Endothelial cell of umbilical vein (primary cell): ENCODE measurements at regions not wholly inside any gene's neighbourhood (a gene's known extent, or its start where the extent isn't known, plus 50 kb on each side); places are given as distances from the start of the nearest gene placed in this dataset.

Experiments
- BruUV-seq: library from RNA; stranded (reverse); fragments of 400-500 nt; replicated peaks from 2 replicates; lab custom pipeline; 2021; lab: Mats Ljungman, UMichigan
- CTCF ChIA-PET: fragments of 300-600, 350-600 bp; sonication (Branson Sonifier 250); formaldehyde crosslinking; loops from one replicate; lab custom pipeline; 2021; ENCODE audit warnings: antibody characterized with exemption, inconsistent platforms; lab: Charles Lee
- POLR2A ChIA-PET: fragments of 300-600, 350-600 bp; sonication (Branson Sonifier 250); formaldehyde crosslinking; loops from one replicate; lab custom pipeline; 2021; ENCODE audit warnings: antibody characterized with exemption, inconsistent platforms; lab: Charles Lee
- DNase-seq: peaks from one replicate; pipeline ENCODE4 v3.0.0-alpha.2; 2011; ENCODE audit warnings: low read depth, low spot score
- FAIRE-seq: peaks from 2 replicates; lab custom pipeline; 2011; peaks lifted over from hg19 to GRCh38; lab: Jason Lieb, UNC
- H2AFZ ChIP-seq: 2 replicates; pipeline ENCODE4 v1.6.0; 2012; ENCODE audit warnings: low read depth, low read length, control low read depth, inconsistent platforms
- H3K27ac ChIP-seq: 2 replicates; pipeline ENCODE4 v1.5.1; 2011; ENCODE audit warnings: low read depth, mild to moderate bottlenecking, control low read depth, low read length, moderate library complexity; ENCODE audit not compliant: insufficient read depth
- H3K27me3 ChIP-seq, 2 experiments: 2 replicates each; pipeline versions ENCODE4 v1.6.0 to v1.6.1; 2011; ENCODE audit warnings: low read length in 2 of 2, mixed read lengths in 1 of 2; ENCODE audit not compliant: control insufficient read depth in 2 of 2, insufficient read depth in 2 of 2
- H3K36me3 ChIP-seq, 2 experiments: 2 replicates in 1 of 2; 3 replicates in 1 of 2; pipeline ENCODE4 v1.5.1; 2011; ENCODE audit warnings: low read length in 2 of 2, mild to moderate bottlenecking in 1 of 2, moderate library complexity in 1 of 2; ENCODE audit not compliant: control insufficient read depth in 2 of 2, insufficient read depth in 2 of 2; ENCODE audit errors: extremely low read depth in 1 of 2
- H3K4me1 ChIP-seq: 3 replicates; pipeline ENCODE4 v1.5.1; 2011; ENCODE audit warnings: mild to moderate bottlenecking, low read length; ENCODE audit not compliant: control insufficient read depth, insufficient read depth; ENCODE audit errors: extremely low read depth
- H3K4me2 ChIP-seq: 2 replicates; pipeline ENCODE4 v1.6.1; 2011; ENCODE audit warnings: low read length, control low read depth, mixed read lengths; ENCODE audit not compliant: insufficient read depth
- H3K4me3 ChIP-seq, 3 experiments: fragments of 200-600 bp in 1 of 3; sonication (generic), shearing (Covaris generic) in 1 of 3; replicated peaks in 1 of 3; 2 replicates each; pipeline ENCODE4 v1.5.1; 2011 to 2016; ENCODE audit warnings: control low read depth in 3 of 3, low read length in 3 of 3, mild to moderate bottlenecking in 2 of 3, inconsistent platforms in 1 of 3, low read depth in 1 of 3, moderate library complexity in 1 of 3; ENCODE audit not compliant: insufficient read depth in 1 of 3
- H3K79me2 ChIP-seq: 2 replicates; pipeline ENCODE4 v1.6.0; 2012; ENCODE audit warnings: low read length, inconsistent platforms; ENCODE audit not compliant: control insufficient read depth, insufficient read depth
- H3K9ac ChIP-seq: replicated peaks from 2 replicates; pipeline ENCODE3; 2011; ENCODE audit warnings: low read length, control low read depth; ENCODE audit not compliant: insufficient read depth; ENCODE audit errors: extremely low read depth
- H3K9me1 ChIP-seq: replicated peaks from 3 replicates; pipeline ENCODE4 v1.6.0; 2011; ENCODE audit warnings: mild to moderate bottlenecking, low read length; ENCODE audit not compliant: control insufficient read depth, insufficient read depth; ENCODE audit errors: extremely low read depth
- H3K9me3 ChIP-seq: replicated peaks from 2 replicates; pipeline ENCODE4 v1.5.1; 2012; ENCODE audit warnings: low read length, inconsistent platforms; ENCODE audit not compliant: control insufficient read depth, insufficient read depth
- H4K20me1 ChIP-seq: replicated peaks from 2 replicates; pipeline ENCODE3; 2011; ENCODE audit warnings: mild to moderate bottlenecking, low read length; ENCODE audit not compliant: control insufficient read depth, insufficient read depth; ENCODE audit errors: extremely low read depth
- EZH2 ChIP-seq: IDR thresholded peaks from 2 replicates; pipeline ENCODE4 v1.6.1; 2012; ENCODE audit warnings: borderline replicate concordance, low read depth, mild to moderate bottlenecking, moderate library complexity, low read length, inconsistent platforms; ENCODE audit not compliant: severe bottlenecking
- FOS ChIP-seq: IDR thresholded peaks from 2 replicates; pipeline ENCODE4 v1.6.1; 2011; ENCODE audit warnings: mild to moderate bottlenecking, low read length, moderate library complexity, borderline replicate concordance; ENCODE audit not compliant: insufficient read depth
- GATA2 ChIP-seq: IDR thresholded peaks from 2 replicates; pipeline ENCODE4 v1.7.0; 2011; ENCODE audit warnings: low read depth, mild to moderate bottlenecking, moderate library complexity, mixed read lengths, low read length; ENCODE audit not compliant: insufficient read length, insufficient read depth
- JUN ChIP-seq: IDR thresholded peaks from 2 replicates; pipeline ENCODE4 v1.6.1; 2011; ENCODE audit warnings: borderline replicate concordance, low read depth; ENCODE audit not compliant: insufficient read length, insufficient read depth
- MAX ChIP-seq: IDR thresholded peaks from 2 replicates; pipeline ENCODE4 v1.6.1; 2011; ENCODE audit not compliant: insufficient read depth, insufficient read length
- MYC ChIP-seq: IDR thresholded peaks from one replicate; pipeline ENCODE4 v1.6.1; 2011; ENCODE audit warnings: mild to moderate bottlenecking, low read depth, low read length
- POLR2A ChIP-seq: IDR thresholded peaks from 2 replicates; pipeline ENCODE4 v1.6.1; 2012; ENCODE audit warnings: low read depth, mild to moderate bottlenecking, control low read depth, low read length
- POLR2AphosphoS5 ChIP-seq: IDR thresholded peaks from 2 replicates; pipeline ENCODE4 v1.6.1; 2012; ENCODE audit warnings: low read depth, mild to moderate bottlenecking, control low read depth, low read length, moderate library complexity; ENCODE audit not compliant: insufficient read depth
- dilution Hi-C: fragments of 300-500 bp; cut with MboI; formaldehyde crosslinking; loops from one replicate; pipeline ENCODE4 v1.15.0; 2019; ENCODE audit warnings: low sequenced_read_pairs; ENCODE audit not compliant: extremely low pct_ligation_motif_present
- intact Hi-C: fragments of 100-400 bp; cut with micrococcal nuclease; formaldehyde crosslinking; loops from one replicate; pipeline ENCODE4 v1.10.0; 2022
- TF ChIP-seq, protein P1 (sequence below), 2 donors: IDR thresholded peaks; 1 replicate in 1 of 2; 2 replicates in 1 of 2; pipeline ENCODE4 v1.5.1; 2011; ENCODE audit warnings: low read length in 2 of 2, mild to moderate bottlenecking in 2 of 2, moderate library complexity in 2 of 2, control low read depth in 1 of 2, inconsistent platforms in 1 of 2, low read depth in 1 of 2; ENCODE audit not compliant: insufficient read depth in 1 of 2; ENCODE audit errors: extremely low read depth in 1 of 2

- no peak overlapping the region for H3K4me2 ChIP-seq
- intact Hi-C loops, result no loop called here
- no peaks in the 10 kb centered on the region for H3K79me2 ChIP-seq
- H4K20me1 ChIP-seq, result no peaks in the 10 kb centered on the region
- no peak for TF ChIP-seq JUN
- TF ChIP-seq GATA2, result no peak
- TF ChIP-seq EZH2, result no peak
- no peak for TF ChIP-seq MAX
- TF ChIP-seq FOS, result no peak
- no peak for TF ChIP-seq POLR2A
- TF ChIP-seq MYC, result no peak
- no peak for TF ChIP-seq POLR2AphosphoS5
- TF ChIP-seq, protein P1, sequence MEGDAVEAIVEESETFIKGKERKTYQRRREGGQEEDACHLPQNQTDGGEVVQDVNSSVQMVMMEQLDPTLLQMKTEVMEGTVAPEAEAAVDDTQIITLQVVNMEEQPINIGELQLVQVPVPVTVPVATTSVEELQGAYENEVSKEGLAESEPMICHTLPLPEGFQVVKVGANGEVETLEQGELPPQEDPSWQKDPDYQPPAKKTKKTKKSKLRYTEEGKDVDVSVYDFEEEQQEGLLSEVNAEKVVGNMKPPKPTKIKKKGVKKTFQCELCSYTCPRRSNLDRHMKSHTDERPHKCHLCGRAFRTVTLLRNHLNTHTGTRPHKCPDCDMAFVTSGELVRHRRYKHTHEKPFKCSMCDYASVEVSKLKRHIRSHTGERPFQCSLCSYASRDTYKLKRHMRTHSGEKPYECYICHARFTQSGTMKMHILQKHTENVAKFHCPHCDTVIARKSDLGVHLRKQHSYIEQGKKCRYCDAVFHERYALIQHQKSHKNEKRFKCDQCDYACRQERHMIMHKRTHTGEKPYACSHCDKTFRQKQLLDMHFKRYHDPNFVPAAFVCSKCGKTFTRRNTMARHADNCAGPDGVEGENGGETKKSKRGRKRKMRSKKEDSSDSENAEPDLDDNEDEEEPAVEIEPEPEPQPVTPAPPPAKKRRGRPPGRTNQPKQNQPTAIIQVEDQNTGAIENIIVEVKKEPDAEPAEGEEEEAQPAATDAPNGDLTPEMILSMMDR (IDR thresholded peaks at IDR 0.05; ENCODE audit: extremely low read depth in 1 of 2, insufficient read depth in 1 of 2, low read depth in 1 of 2, low read length in 2 of 2), result no peak
- no peak for FAIRE-seq
- H3K4me1 ChIP-seq, result no peaks in the 10 kb centered on the region
- H3K9ac ChIP-seq, result no peak overlapping the region
- no peaks in the 10 kb centered on the region for H3K9me3 ChIP-seq
- H3K36me3 ChIP-seq, result no peaks in the 10 kb centered on the region
- no TSS peak for BruUV-seq
- no peak overlapping the region for H3K4me3 ChIP-seq
- dilution Hi-C loops, result no loop called here
- no peak overlapping the region for H2AFZ ChIP-seq
- no peaks in the 10 kb centered on the region for H3K9me1 ChIP-seq
- H3K27ac ChIP-seq, result no peak overlapping the region
- ChIA-PET CTCF (no interaction called here), POLR2A (no interaction called here)
- no peaks in the 10 kb centered on the region for H3K27me3 ChIP-seq
- DNase-seq, result no peak
These were observed 207.7 kb downstream of the MMUT start for GRCh38 chr6:49255335-49255734.
